ENCODE measurements at regions not wholly inside any gene's neighbourhood (a gene's known extent, or its start where the extent isn't known, plus 50 kb on each side); places are given as distances from the start of the nearest gene placed in this dataset.

DNA sequence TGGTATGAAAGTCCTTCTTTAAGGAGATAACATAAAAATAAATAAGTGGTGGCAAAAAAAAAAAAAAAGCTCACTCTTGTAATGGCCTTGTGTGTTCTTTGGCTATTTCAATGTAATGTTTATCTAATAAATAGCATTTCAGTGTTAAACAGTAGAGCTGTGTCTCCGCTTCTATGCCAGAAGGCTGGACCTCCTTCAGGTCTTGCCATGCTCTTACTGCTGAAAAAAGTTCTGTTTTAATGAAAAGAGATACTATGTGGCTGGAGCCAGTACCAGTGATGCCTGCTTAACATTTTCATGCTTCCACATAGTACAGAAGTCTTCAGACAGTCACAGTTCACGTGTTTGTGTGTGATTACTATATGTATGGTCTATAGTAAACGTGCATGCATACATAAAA, 74.1 kb upstream of the PRICKLE1 start (continued):
- TF ChIP-seq, protein P1, sequence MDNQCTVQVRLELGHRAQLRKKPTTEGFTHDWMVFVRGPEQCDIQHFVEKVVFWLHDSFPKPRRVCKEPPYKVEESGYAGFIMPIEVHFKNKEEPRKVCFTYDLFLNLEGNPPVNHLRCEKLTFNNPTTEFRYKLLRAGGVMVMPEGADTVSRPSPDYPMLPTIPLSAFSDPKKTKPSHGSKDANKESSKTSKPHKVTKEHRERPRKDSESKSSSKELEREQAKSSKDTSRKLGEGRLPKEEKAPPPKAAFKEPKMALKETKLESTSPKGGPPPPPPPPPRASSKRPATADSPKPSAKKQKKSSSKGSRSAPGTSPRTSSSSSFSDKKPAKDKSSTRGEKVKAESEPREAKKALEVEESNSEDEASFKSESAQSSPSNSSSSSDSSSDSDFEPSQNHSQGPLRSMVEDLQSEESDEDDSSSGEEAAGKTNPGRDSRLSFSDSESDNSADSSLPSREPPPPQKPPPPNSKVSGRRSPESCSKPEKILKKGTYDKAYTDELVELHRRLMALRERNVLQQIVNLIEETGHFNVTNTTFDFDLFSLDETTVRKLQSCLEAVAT (IDR thresholded peaks at IDR 0.05), result no peak
- no peak for TF ChIP-seq SREBF2 (IDR thresholded peaks at IDR 0.05; ENCODE audit: low read length)
- TF ChIP-seq ZNF24 (IDR thresholded peaks at IDR 0.05), result no peak
- no peak for TF ChIP-seq CBX3 (IDR thresholded peaks at IDR 0.05; ENCODE audit: borderline replicate concordance, low read depth)
- TF ChIP-seq, protein P2, sequence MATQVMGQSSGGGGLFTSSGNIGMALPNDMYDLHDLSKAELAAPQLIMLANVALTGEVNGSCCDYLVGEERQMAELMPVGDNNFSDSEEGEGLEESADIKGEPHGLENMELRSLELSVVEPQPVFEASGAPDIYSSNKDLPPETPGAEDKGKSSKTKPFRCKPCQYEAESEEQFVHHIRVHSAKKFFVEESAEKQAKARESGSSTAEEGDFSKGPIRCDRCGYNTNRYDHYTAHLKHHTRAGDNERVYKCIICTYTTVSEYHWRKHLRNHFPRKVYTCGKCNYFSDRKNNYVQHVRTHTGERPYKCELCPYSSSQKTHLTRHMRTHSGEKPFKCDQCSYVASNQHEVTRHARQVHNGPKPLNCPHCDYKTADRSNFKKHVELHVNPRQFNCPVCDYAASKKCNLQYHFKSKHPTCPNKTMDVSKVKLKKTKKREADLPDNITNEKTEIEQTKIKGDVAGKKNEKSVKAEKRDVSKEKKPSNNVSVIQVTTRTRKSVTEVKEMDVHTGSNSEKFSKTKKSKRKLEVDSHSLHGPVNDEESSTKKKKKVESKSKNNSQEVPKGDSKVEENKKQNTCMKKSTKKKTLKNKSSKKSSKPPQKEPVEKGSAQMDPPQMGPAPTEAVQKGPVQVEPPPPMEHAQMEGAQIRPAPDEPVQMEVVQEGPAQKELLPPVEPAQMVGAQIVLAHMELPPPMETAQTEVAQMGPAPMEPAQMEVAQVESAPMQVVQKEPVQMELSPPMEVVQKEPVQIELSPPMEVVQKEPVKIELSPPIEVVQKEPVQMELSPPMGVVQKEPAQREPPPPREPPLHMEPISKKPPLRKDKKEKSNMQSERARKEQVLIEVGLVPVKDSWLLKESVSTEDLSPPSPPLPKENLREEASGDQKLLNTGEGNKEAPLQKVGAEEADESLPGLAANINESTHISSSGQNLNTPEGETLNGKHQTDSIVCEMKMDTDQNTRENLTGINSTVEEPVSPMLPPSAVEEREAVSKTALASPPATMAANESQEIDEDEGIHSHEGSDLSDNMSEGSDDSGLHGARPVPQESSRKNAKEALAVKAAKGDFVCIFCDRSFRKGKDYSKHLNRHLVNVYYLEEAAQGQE (IDR thresholded peaks at IDR 0.05; ENCODE audit: low read depth, low read length), result no peak

DNA sequence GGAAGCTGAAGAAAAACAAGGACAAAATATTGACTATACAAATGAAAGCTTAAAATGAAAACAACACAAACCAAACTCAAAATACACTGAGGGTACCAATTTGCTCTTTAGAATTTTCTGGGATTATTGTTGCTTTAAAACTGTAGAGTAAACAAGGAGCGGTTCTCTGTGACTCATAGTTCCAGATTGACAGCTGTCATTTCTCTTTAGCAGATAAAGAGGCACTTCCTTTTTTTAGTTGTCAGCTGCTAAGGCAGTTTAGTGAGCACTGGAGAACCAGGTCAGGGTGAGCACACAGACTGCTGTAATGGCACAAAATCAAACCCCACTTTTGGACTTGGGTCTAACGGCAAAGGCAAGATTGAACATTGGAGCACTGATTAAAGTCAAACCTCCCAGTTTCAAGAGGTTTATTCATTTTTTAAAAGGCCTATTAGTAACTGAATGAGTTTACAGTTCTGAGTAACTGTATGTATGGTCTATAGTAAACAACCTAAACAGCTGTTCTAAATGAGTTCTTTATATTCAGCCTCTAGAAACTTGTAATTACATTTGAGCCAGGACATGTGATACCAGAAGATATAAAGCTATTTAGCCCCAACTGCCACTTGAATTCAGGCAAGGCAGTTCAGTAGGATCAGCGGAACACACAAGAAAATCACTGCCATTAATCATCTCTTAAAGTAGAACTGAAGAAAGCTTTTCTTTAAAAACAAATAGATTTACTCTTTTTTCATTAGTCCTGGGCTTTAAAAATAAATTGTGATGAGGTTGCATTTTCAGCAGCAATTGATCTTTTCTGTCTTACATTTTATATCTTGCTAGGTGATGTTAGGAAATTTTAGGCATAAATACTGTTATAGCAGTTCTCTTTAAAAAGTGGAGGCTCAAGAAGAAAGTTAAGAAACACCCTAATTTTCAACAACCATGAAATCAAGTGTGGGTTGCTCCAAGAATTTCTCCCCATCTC, 71.7 kb upstream of the PRICKLE1 start:
- Histone ChIP-seq H3K4me3 (no peak overlapping the region), H3K79me2 (ENCODE audit: control insufficient read depth, insufficient read depth, low read length) (no peaks in the 10 kb centered on the region), H3K4me2 (ENCODE audit: control insufficient read depth, insufficient read depth) (no peak overlapping the region), H3K9ac (ENCODE audit: control insufficient read depth, insufficient read depth, low read length) (no peak overlapping the region), H3K9me3 (replicated peaks; ENCODE audit: control insufficient read depth, insufficient read depth, low read length) (no peaks in the 10 kb centered on the region), H3K27me3 (replicated peaks in 1 of 2; ENCODE audit: control insufficient read depth in 2 of 2, insufficient read depth in 2 of 2, low read length in 1 of 2) (no peaks in the 10 kb centered on the region), H2AFZ (ENCODE audit: control insufficient read depth, low read depth, low read length) (no peak overlapping the region), H3K4me1 (ENCODE audit: control insufficient read depth, insufficient read depth, low read length) (no peaks in the 10 kb centered on the region), H3K36me3 (ENCODE audit: control insufficient read depth in 2 of 2, insufficient read depth in 2 of 2, low read length in 1 of 2) (no peaks in the 10 kb centered on the region), H4K20me1 (ENCODE audit: control insufficient read depth, insufficient read depth) (no peaks in the 10 kb centered on the region), H3K27ac (ENCODE audit: control insufficient read depth, insufficient read depth) (no peak overlapping the region)
- SMC1A ChIA-PET (ENCODE audit: uncharacterized antibody, unreplicated experiment), result interaction anchor here (0.6 kb wide), 1 partner anchor 687 kb away, joined by 3 read pairs; no protein-coding TSS in a partner anchor
- ATAC-seq, result no peak
- POLR2A ChIA-PET, result no interaction called here
- CTCF ChIA-PET, result no interaction called here
- no peak for FAIRE-seq
- TF ChIP-seq TCF7 (IDR thresholded peaks at IDR 0.05; ENCODE audit: borderline replicate concordance), result no peak
- TF ChIP-seq CEBPB (IDR thresholded peaks at IDR 0.05; ENCODE audit: borderline replicate concordance in 1 of 2, low read depth in 2 of 2, low read length in 2 of 2), result no peak
- TF ChIP-seq SPI1 (IDR thresholded peaks at IDR 0.05; ENCODE audit: borderline replicate concordance, insufficient read depth, low read depth, low read length), result peak; percentile 57
- TF ChIP-seq, protein P3, sequence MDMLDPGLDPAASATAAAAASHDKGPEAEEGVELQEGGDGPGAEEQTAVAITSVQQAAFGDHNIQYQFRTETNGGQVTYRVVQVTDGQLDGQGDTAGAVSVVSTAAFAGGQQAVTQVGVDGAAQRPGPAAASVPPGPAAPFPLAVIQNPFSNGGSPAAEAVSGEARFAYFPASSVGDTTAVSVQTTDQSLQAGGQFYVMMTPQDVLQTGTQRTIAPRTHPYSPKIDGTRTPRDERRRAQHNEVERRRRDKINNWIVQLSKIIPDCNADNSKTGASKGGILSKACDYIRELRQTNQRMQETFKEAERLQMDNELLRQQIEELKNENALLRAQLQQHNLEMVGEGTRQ (IDR thresholded peaks at IDR 0.05; ENCODE audit: borderline replicate concordance, low read depth, low read length), result no peak
- no peak for TF ChIP-seq NBN (IDR thresholded peaks at IDR 0.05)
- no peak for TF ChIP-seq NFYA (IDR thresholded peaks at IDR 0.05; ENCODE audit: borderline replicate concordance, low read depth, low read length)
- TF ChIP-seq, protein P4, sequence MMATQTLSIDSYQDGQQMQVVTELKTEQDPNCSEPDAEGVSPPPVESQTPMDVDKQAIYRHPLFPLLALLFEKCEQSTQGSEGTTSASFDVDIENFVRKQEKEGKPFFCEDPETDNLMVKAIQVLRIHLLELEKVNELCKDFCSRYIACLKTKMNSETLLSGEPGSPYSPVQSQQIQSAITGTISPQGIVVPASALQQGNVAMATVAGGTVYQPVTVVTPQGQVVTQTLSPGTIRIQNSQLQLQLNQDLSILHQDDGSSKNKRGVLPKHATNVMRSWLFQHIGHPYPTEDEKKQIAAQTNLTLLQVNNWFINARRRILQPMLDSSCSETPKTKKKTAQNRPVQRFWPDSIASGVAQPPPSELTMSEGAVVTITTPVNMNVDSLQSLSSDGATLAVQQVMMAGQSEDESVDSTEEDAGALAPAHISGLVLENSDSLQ (IDR thresholded peaks at IDR 0.05), result peak; percentile 46
- TF ChIP-seq SUZ12 (IDR thresholded peaks at IDR 0.05; ENCODE audit: unreplicated experiment), result no peak
- no peak for TF ChIP-seq MTA3 (IDR thresholded peaks at IDR 0.05; ENCODE audit: borderline replicate concordance, low read length)
- RAD21 ChIA-PET (ENCODE audit: unreplicated experiment), result no interaction called here
- in situ Hi-C loops (cut with MboI), result no loop called here
- BruUV-seq (replicated peaks), result no TSS peak
- 19% methylated on average over 3 of the region's 3 CpGs for WGBS (ENCODE audit: insufficient coverage, insufficient replicate concordance, low lambda C conversion rate, missing lambda C conversion rate)
- intact Hi-C loops (cut with micrococcal nuclease; ENCODE audit: unreplicated experiment), result no loop called here
- no peak for DNase-seq (ENCODE audit: low read depth, low spot score)

All from GM12878 (cell line).